Stimulated activated CD4-positive, alpha-beta T cell treated with anti-CD3 and anti-CD28 coated beads, Interleukin-12 subunit alpha, Interleukin-12 subunit beta, amount 100 ng/mL, for 48 hours (primary cell): ENCODE measurements at regions not wholly inside any gene's neighbourhood (a gene's known extent, or its start where the extent isn't known, plus 50 kb on each side); places are given as distances from the start of the nearest gene placed in this dataset.

Source experiments
- DNase-seq, 3 donors: peaks; one replicate each; pipeline ENCODE4 v3.0.0-alpha.2; 2020; ENCODE audit warnings: low read depth in 2 of 3, low spot score in 1 of 3

DNA sequence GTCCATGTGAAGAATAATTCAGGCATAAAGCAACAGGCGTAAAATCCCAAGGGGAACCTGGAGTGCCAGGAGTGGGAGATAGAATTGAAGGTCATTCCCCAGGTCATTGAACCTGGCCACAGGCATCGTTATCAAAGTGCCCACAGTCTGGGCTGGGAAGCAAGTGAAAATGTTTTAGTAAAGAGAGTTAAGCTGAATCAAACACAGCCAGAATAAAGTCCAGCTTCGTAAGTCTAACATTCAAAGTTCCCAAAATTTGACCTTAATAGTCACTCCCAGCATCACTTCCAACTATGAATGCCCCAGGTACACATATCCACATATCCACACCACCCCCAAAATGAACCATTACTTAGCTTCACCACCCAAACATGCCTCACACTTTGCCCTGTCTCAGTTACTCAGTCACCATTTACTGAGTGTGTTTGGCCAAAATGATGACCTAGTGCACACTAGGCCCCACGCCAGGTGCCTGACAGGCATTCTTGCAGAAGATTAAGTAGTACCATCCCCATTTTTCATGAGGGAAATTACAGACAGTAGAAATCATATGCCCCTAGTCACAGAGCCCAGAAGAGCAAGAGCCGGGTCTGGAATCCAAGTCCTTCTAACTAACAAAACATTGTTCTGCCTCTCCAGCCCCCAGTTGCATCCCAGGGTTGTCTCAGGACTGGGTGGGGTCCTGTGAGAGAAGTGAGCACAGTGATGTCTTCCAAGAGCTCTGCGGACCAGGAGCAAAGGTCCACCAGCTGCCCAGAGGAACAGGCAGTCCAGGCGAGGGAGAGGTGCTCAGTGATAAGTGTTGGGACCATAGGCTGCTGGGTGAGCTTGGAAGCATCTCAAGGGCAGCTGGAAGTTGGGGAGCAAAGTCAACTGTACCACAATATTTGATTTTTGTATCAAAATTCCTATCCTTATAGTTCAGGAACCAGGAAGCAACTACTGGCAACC is 65.2 kb upstream of the MYCN start:
- DNase-seq = no peak

DNA sequence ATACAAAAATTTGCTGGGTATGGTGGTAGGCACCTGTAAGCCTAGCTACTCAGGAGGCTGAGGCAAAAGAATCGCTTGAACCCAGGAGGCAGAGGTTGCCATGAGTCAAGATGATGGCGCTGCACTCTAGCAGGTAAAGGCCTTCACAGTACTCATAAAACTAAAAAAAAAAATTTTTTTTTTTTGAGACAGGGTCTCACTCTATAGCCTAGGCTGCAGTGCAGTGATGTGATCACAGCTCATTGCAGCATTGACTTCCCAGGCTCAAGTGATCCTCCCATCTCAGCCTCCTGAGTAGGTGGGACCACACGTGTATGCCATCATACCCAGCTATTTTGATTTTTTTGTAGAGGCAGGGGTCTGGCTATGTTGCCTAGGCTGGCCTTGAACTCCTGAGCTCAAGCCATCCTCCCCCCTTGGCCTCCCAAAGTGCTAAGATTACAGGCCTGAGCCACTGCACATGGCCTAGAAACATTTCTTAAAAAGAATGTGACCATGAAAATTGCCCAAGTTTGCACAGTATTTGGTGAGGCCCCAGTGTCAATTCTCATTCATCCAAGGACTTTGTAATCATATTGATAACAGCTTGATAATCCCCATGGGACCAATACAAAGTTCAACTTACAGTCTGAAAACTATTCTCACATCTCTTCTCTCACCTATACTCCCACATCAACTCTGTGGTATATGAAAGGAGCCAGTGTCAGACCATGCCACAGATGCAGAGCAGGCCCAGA is 64.2 kb upstream of the MYCN start:
- DNase-seq = no peak

DNA sequence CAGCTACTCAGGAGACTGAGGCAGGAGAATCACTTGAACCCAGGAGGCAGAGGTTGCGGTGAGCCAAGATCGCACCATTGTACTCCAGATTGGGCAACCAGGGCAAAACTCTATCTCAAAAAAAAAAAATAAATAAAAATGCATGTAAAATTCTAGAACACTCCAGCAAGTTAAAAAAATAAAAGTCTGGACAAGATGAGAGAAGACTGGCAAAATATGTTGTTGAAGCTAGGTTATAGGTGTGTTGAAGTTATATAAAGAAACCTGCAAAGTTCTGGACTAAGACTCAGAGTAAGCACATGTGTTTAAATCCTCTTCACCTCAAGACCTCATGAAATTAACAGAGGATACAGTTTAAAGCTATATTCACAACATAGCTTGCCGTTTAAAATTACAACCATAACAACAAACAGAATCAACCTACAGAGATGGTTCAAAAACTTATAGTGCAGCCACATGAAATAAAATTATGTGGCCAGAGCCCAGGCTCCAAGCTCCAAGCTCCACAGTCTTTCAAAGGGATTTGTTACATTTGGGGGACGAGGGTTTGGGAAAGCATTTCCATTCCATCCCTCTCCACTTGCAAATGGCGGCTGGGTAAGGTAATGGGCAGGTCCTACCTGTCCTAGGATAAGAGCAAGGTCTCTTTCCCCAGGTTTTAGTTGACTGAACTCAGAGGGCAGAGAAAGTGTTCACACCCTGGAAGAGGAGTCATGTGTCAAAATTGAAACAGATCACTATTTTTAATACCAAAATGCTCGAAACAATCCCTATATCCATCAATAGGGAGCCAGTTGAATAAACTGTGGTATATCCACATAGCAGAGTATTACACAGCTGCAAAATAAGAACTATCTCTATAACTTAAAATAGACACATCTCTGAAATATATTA is 59.9 kb upstream of the MYCN start:
- no peak for DNase-seq

DNA sequence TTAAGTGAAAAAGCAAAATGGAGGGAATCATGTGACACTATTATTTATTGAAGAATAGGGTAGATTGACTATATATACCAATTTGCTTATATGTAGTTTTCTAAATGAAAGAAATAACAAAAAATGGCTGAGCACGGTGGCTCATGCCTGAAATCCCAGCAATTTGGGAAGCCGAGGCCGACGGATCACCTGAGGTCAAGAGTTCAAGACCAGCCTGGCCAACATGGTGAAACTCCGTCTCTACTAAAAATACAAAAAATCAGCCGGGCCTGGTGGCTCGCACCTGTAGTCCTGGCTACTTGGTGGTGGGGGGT is 59.3 kb upstream of the MYCN start:
- DNase-seq = no peak

DNA sequence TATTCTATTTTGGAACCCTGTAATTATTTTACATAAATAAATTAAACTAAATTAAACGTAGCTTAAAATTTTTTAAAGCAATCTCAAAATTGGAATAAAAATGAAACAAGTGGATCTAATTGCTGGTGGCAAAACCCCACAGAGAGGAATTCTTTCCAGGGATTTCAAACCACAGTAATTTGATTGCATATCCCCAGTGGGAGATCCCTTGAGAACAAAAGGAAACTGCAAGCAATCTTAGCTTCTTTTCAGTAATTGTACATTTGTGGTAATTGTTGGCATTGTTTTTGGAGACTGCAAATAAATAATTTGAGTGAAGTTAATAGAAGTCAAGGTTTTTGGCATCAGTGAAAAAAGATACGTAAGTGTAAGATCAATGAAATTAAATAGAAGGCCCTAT is 58.7 kb upstream of the MYCN start:
- DNase-seq = no peak

DNA sequence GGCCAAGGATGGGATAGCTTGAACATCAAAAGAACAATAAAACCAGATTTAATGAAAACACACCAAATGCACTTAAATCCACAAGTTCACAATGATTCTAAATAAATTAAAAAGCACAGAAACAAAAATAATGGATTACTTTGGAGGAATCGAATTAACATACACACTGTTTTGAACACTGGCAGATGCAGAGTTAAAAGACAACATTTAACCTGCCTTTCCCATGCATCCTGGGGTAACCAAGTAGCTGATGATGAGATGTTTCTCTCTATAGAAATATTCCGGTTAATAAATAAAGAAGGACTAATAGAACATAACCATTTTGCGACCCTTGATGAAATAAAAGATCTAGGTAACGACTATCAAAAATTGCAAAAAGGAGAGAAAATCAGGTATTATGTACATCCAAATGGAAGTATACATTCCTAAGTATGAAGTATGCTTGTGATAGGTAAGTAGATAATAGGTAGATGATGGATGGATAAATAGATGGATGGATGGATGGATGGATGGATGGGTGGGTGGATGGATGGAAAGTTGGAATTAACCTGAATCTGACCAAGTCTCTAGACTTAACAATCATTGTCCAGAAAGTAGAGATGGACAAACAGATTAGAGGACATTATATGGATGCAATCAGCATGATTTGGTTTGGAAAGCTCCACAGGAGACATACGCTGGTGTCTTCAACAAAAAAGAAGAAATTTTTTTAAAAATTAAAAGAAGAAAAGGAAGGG is 57.4 kb upstream of the MYCN start:
- DNase-seq = no peak

DNA sequence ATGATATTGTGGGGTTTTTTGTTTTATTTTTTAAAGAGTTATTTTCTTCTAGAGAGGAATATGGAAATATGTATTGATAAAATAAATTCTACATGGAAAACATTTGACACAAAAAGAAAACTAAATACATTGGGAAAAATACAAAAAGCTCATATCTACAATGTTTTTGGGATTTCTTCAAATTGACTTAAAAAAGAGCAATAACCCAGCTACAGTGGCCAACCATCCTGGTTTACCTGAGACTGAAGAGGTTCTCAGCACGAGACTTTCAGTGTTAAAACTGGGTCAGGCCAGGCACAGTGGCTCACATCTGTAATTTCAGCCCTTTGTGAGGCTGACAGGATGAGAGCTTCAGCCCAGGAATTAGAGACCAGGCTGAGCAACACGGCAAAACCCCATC is 56.7 kb upstream of the MYCN start:
- no peak for DNase-seq

DNA sequence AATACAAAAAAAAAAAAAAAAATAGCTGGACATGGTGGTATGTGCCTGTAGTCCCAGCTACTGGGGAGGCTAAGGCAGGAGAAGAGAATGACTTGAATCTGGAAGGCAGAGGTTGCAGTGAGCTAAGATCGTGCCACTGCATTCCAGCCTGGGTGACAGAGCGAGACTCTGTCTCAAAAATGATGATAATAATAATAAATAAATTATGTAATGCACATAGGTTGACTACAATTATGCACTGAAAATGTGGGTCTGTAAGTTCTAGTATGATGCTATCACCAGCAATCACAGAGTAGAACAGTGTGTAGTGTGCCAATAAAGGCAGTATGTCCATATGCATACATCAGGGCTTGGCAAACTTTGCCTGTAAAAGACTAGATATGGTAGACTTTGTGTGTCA is 55.6 kb upstream of the MYCN start:
- DNase-seq = no peak

DNA sequence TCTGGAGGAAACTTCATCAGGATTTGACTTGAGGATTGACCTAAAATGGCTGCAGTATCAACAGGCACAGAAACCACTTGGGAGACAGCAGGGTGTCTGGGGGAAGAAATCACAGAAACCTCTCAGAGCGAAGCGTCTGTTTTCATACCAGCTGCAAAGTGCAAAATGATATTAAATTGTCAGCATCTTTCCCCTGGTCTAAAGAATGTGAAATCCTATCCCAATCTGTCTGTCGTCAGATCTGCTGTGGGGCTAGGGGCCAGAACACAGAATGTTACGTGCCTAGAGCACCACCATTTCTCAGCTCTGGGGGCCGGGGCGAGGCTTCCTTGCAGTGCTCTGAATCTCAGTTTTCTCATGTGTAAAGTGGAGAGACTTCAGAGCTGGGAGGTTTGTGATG is 54.1 kb upstream of the MYCN start:
- no peak for DNase-seq

DNA sequence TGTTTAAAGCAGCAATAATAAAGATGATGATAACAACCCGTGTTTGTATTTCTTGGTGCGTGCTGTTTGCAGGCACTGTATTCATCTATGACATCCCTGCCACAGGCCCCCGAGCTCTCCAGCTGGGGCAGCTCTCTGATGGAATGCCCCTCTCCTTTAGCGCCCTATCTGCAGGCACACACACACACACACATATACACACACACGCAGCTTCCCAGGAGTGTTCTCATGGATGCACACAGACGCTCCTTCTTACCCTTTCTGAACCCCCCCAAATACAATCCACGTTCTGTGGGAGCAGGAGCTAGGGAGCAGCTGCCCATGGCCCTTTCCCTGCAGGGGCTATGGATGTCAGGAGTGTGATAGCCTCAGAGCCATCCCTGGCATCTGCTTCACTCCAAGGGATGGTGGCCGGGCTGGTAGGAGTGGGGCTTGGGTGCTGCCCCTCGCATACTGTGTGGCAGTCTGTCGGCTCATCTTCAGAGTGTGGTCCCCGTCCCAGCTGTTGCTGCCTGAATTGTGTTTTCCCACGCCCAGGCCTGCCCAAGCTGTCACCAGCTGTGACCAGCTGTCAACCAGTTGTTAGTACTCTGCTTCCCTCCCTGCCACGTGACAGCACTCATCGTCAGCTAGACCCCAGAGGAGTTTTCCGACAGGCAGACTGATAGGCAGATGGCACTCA is 50.8 kb upstream of the MYCN start:
- no peak for DNase-seq

DNA sequence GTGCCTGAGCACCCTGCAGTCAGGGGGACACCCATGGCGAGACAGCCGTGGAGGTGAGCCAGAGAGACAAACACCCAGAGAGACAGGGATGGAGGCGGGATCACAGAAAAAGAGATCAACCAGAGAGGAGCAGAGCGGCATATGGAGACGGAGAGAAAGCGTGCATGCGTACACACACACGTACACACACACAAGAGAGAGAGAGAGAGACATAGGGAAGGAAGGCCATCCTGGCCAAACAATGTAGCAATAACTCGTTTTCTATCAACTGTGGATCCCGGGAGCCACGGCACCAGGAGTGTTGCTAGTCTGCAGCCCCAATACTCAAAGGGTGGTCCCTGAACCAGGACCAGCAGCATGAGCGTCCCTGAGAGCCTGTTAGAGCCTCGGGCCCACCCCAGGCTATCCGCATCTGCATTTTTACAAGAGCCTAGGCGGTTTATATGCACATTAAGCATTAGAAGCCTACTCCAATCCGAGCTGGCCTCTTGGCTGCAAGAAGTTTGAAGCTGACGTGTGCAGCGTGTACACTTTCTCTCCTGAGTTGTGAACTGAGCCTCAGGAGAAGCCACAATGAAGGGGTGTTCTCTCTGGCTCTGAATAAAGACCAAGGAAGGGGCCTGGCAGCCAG is 50.1 kb upstream of the MYCN start:
- no peak for DNase-seq
